GM10266 (cell line): ENCODE measurements at regions not wholly inside any gene's neighbourhood (a gene's known extent, or its start where the extent isn't known, plus 50 kb on each side); places are given as distances from the start of the nearest gene placed in this dataset.

Source experiments
- DNase-seq: peaks from one replicate; pipeline ENCODE4 v3.0.0; 2012; ENCODE audit errors: extremely low spot score
- TF ChIP-seq, protein P1 (sequence below): IDR thresholded peaks from 2 replicates; pipeline ENCODE4 v1.5.1; 2012; ENCODE audit warnings: mild to moderate bottlenecking, low read depth; ENCODE audit not compliant: control insufficient read depth, insufficient read depth; ENCODE audit errors: missing control alignments

DNA sequence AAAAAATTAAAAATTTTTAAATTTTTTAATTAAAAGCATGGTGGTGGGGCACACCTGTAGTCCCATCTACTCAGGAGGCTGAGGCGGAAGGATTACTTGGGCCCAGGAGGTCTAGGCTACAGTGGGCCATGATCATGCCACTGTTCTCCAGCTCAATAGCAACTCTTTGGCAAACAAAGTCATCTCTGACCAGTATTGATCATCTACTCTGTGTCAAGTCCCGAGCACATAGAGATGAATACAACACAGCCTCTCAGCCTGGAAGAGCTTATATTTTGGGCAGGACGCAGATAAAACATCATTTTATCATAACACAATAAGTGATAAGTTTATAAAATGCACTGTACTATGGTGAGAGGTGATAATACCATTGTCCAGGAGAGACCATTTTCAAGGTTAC is 281.6 kb upstream of the GADL1 start:
- TF ChIP-seq, protein P1, sequence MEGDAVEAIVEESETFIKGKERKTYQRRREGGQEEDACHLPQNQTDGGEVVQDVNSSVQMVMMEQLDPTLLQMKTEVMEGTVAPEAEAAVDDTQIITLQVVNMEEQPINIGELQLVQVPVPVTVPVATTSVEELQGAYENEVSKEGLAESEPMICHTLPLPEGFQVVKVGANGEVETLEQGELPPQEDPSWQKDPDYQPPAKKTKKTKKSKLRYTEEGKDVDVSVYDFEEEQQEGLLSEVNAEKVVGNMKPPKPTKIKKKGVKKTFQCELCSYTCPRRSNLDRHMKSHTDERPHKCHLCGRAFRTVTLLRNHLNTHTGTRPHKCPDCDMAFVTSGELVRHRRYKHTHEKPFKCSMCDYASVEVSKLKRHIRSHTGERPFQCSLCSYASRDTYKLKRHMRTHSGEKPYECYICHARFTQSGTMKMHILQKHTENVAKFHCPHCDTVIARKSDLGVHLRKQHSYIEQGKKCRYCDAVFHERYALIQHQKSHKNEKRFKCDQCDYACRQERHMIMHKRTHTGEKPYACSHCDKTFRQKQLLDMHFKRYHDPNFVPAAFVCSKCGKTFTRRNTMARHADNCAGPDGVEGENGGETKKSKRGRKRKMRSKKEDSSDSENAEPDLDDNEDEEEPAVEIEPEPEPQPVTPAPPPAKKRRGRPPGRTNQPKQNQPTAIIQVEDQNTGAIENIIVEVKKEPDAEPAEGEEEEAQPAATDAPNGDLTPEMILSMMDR, result no peak
- no peak for DNase-seq

DNA sequence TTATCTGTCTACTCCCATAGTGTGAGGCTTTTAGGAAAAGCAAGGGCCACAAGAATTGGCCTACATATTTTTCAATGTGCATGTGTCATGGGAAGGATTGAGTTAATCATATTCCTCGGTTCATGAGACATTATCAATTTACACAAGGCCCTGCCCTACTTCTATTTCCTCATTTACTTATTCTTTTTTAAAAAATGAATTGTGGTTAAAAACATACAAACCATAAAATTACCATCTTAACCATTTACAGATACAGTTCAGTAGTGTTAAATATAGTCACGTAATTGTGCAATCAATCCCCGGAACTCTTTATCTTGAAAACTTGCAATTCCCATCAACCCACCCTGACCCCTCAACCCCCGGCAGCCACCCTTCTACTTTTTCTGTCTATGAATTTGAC is 284.0 kb upstream of the GADL1 start:
- DNase-seq, result no peak
- TF ChIP-seq, protein P1, result no peak

DNA sequence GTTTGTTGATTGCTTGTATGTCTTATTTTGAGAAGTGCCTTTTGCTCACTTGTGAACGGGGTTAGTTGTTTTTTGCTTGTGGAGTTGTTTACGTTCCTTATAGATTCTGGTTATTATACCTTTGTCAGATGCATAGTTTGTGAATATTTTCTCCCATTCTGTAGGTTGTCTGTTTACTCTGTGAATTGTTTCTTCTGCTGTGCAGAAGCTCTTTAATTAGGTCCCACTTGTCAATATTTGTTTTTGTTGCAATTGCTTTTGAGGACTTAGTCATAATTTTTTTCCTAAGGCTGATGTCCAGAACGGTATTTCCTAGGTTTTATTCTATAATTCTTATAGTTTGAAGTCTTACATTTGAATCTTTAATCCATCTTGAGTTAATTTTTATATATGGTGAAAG is 285.3 kb upstream of the GADL1 start:
- TF ChIP-seq, protein P1, result no peak

DNA sequence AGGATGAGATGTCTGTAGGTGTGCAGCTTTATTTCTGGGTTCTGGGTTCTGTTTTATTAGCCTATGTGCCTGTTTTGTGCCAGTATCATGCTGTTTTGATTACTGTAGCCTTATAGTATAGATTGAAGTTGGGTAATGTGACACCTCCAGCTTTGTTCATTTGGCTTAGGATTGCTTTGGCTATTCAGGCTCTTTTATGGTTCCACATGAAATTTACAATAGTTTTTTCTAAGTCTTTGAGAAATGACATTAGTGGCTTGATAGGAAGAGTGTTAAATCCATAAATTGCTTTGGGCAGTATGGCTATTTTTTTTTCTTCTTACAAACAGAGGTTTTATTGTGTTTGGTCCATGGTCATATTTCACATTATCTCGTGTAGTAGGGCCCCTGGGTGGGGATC is 285.8 kb upstream of the GADL1 start:
- TF ChIP-seq, protein P1, result no peak
- no peak for DNase-seq

More for the DNA sequence above, 285.3 kb upstream of the GADL1 start:
- no peak for DNase-seq

DNA sequence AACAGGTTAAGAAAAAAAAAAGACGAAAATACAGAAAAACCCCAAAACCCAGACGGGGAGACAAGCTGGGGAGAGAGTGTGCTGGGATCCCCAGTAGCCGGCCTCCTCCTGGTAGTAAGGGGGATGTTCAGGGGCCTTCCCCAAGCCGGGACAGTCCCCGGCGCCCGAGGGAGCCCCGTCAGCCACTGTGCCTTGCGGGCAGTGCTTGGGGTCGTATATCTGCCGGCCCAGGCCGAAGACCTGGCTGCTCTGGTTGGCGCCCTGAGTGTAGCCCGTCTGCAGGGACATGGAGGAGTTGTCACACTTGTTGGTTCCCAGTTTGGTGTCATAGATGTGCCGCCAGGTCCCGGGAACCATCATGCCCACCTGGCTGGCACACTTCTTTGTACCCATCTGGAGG is 287.2 kb upstream of the GADL1 start:
- TF ChIP-seq, protein P1, result no peak
- no peak for DNase-seq

DNA sequence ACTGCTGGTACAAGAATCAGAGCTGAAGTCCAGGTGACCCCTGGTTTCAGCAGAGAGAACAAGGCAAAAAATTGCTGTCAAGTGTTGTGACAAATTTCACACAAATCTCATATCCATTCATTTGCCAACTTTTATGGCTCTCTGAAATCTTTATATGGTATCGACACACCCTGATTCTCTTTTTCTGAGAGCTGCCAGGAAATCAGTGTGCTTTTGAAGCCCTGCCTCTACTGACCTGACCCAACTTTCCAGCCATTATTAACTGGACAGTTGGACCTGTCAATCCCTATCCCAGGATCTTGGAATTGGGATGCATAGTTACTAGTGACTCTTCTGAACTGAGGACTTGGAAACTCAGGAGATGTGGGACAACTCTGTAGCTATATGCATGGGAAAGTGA is 288.2 kb upstream of the GADL1 start:
- TF ChIP-seq, protein P1, result no peak
- DNase-seq, result no peak

DNA sequence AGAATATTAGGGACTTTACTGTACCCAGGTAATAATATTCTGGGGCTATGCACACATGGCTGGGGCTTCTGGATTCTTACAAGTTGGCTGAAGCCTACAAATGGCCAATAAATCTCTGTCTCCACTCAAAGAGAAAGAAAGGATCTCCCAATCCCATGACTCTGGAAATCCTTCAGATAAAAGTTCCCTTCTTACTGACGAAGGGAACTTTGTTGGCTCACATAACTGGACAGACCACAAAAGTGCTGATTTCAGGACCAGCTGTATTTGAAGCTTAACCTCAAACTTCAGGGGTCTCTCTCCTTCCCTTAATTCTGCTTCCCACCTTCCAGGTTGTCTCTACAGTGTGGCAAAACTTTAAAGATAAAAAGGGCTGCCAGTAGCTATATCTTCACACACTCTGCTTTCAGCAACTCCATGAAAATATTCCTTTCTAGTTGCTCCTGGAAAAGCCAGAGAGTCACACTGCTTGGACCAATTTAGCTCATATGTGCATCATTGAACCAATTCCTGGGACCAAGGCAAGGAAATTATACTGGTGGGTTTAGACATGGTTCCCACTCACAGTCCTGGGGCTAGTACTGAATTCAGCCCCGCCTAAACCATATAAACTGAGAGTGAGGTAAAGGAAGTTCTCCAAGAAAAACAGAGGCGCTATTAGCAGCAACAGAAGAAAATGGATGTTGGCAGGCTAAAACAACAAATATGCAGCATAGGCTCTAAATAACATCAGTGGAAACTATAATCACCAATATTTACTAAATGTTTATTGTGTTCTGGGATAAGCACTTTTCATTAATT is 290.0 kb upstream of the GADL1 start:
- TF ChIP-seq, protein P1, result no peak
- DNase-seq, result no peak
